Suppressor macrophage treated with lipopolysaccharide for 1 hour (primary cell): ENCODE measurements at regions not wholly inside any gene's neighbourhood (a gene's known extent, or its start where the extent isn't known, plus 50 kb on each side); places are given as distances from the start of the nearest gene placed in this dataset.
"Not testable (repeated sequence)": the region's sequence is repeated elsewhere in the genome, so short reads cannot be mapped to it uniquely, and the experiment has no call there.

Experiments
- DNase-seq, 3 donors: peaks; one replicate each; pipeline ENCODE4 v3.0.0-alpha.2; 2020 to 2022

DNA sequence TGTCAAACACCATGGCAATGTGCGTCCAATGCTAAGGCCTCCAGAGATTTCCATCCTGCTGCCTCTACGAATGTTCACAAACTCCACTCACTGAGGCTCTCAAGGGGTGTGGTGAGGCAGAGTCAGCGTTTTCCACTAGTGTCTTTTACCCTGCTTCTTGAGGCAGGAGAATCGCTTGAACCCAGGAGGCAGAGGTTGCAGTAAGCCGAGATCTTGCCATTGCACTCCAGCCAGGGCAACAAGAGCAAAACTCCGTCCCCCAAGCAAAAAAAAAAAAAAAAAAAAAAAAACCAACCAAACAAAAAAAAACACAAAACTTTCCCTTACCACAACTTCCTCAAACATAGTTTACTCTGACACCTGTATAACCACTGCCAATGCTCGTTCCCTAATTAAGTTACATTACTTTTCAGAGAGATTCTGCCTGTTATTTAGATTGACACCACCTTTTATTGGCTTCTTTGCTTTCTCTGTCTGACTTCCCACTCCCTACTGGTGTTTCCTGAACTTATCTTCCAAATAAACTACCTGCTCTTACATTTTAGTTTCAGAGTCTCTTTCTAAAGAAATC lies 102.1 kb upstream of the ZNF746 start:
- peak in 2 of 3 donors; percentile 21 to 22 for DNase-seq

DNA sequence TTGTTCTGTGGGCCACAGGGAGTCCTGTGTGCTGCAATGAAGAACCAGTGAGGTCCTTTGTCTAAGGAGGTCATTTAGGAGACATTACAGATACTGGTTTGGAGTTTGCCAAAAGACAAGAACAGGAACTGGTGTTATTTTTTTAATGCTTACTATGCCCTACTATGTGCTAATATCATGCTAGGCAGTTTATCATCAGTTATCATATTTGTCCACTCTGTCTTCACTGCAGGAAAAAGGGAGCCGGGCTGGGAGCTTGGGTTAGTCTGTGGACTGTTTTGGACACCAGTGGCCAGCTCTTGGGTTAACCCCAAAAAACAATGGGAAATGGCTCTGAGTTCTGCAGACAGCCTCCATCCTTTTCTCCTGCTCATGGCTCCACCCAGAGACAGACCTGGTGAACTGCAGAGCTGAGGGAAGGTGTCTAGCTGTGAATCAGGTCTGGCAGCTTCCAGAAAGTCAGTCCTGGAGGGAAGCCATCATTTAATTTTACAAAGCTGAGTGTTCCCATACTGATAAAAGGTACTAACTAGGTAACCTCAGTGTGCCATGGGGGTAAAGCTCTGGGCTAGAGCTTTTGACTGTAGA lies 101.2 kb upstream of the ZNF746 start:
- peak in 2 of 3 donors; percentile 22 to 25 for DNase-seq

DNA sequence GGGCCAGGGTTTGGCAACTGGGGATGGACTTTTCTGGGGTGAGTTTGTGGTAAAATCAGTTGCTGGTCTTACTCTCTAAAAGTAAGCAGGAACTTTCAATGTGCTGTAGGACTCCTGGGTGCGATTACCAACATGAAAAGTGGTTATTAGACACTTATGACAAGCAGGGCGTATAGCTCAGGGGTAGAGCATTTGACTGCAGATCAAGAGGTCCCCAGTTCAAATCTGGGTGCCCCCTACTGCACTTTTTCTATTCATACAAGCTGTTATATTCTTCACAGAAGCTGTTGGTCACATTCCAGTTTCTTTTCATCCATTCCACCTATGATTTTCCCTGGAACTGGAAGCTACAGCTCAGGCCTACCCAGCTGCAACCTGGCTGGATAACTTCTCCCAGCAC lies 100.2 kb upstream of the ZNF746 start:
- DNase-seq, result not testable (repeated sequence)

DNA sequence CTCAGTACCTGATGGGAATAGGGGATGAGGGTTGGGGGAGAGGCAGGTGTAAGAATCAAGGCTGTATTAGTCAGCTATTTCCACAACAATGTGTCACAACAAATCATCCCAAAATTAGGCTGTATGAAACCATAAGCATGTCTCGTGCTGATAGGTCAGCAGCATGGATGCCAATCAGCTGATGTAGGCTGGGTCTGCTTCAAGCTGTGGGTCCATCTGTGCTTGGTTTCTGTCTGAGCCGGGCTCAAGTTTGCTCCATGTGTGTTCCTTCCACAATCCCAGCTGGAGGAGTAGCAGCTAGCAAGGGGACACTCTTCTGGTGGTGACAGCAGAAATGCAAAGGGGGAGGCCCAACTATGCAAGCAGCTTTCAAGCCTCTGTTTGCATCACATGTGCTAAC lies 97.9 kb upstream of the ZNF746 start:
- DNase-seq, result no peak

DNA sequence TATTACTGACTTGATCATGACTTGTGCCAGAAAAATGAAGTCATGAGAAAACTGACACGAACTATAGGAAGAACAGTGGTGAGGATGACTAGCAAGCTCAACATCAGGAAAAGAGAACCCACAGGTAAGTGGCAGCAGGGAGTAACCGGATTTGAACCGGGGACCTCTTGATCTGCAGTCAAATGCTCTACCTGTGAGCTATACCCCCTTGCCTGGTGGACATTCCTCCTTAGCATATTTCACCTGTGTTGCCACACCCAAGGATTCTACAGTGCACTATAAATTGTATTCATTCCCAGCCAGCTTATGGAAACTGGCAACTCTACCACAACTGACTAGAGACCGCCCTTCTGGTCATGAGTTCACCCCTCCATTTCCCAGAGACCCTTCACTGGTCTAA lies 97.5 kb upstream of the ZNF746 start:
- no peak for DNase-seq

DNA sequence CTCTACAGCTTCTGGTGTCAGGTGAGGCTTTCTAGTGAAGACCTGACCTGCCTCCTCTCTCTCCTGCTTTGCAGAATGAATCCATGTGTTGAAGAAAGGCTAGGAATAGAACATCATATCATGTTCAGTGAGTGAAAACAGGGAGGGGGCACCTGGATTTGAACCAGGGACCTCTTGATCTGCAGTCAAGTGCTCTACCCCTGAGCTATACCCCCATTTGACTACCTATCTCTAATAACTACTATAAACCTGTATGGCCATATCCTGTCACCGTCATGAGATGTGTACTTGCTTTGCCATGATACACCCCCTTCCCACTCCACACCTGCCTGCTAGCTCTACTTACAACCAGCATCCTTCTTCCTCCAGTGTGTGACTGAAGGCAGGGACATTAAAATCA lies 91.3 kb upstream of the ZNF746 start:
- DNase-seq, result no peak

DNA sequence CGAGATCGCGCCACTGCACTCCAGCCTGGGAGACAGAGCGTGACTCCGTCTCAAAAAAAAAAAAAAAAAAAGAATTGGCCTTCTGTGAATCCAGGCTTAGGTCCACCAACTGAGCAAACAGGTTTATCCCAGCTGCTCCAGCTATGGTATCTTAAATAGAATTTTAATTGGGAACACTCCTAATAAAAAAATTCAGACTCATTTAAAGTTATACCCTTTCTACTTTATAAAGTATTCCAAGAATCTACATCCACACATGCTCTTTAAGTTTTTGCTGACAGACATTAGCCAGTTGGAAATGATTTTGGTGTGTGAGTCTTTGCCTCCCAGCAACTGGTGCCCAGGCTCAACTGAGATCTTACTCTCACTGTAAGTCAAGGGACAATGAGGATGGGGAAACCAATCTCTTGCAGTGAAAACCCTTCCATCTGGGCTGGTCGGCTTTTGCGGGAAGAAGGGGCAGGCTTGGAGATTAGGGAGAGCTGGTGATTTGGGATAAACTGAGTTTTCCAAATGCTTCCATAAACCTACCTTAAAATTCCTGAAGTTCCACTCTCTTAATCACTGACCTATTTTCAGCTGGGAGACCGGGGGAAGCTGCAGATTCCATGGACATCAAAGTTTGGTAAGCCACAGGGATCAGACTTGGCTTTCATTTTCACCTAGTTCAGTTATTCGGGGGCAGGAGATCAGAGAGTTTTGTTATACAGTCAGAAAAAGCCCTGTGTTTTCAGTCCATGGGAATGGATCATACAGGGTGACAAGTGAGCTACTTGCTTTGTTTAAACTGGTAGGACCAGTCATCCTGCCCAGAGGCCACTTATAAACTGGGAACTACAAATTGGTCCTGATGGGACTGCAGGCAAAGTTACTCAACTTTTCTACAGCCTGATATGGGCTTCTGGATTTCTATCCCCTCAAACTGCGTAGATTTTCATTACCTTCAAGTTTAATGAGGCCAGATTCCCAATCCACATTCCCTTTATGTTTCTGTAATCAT lies 89.3 kb upstream of the ZNF746 start:
- DNase-seq, result no peak

DNA sequence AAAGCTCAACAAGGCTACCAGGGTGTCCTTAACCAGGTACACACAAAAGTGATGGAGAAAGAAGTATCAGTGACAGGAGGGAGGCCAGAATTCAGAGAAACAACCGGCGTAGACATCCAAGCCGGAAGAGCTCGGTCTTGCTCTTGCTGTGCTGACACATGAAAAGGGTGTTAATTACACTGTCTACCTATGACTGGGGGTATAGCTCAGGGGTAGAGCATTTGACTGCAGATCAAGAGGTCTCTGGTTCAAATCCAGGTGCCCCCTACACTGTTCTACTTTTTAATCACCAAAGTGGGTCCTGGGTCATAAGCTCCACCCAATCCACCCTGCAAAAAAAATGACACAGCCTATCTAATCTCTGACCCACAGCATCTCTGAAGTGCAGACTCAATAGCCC lies 86.9 kb upstream of the ZNF746 start:
- no peak for DNase-seq

DNA sequence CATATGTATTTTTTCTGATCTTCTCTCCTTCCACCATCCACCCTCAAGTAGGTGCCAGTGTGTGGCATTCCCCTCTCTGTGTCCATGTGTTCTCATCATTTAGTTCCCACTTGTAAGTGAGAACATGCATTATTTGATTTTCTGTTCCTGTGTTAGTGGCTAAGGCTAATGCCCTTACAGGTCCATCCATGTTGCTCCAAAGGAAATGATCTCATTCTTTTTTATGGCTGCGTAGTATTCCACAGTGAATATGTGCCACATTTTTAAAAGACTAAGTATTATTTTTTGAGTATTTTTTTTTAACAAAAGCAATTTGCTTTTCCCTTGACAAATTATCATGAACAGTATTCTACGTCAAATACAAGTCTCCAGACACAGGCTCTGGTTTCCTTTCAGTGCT lies 86.4 kb upstream of the ZNF746 start:
- no peak for DNase-seq

DNA sequence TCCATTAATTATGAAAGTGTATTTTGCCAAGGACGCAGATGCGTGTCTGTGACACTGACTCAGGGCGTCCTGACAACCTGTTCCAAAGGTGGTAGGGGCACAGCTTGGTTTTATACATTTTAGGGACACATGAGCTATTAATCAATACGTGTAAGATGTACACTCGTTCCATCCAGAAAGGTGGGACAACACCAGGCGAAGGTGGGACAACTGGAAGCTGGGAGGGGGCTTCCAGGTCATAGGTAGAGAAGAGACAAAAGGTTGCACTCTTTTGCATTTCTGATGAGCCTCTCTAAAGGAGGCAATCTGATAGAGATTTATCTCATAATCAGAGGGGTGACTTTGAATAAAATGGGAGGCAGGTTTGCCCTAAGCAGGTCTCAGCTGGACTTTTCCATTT lies 82.7 kb upstream of the ZNF746 start:
- DNase-seq, result no peak

DNA sequence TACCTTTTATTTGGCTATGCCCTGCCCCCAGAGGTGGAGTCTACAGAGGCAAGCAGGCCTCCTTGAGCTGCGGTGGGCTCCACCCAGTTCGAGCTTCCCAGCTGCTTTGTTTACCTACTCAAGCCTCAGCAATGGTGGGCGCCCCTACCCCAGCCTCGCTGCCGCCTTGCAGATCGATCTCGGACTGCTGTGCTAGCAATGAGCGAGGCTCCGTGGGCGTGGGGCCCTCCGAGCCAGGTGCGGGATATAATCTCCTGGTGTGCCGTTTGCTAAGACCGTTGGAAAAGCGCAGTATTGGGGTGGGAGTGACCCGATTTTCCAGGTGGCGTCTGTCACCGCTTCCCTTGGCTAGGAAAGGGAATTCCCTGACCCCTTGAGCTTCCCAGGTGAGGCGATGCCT lies 81.8 kb upstream of the ZNF746 start:
- DNase-seq, result not testable (repeated sequence)

DNA sequence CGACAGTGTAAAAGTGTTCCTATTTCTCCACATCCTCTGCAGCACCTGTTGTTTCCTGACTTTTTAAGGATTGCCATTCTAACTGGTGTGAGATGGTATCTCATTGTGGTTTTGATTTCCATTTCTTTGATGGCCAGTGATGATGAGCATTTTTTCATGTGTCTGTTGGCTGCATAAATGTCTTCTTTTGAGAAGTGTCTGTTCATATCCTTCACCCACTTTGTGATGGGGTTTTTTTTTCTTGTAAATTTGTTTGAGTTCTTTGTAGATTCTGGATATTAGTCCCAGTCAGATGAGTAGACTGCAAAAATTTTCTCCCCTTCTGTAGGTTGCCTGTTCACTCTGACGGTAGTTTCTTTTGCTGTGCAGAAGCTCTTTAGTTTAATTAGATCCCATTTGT lies 76.8 kb upstream of the ZNF746 start:
- DNase-seq, result not testable (repeated sequence)

DNA sequence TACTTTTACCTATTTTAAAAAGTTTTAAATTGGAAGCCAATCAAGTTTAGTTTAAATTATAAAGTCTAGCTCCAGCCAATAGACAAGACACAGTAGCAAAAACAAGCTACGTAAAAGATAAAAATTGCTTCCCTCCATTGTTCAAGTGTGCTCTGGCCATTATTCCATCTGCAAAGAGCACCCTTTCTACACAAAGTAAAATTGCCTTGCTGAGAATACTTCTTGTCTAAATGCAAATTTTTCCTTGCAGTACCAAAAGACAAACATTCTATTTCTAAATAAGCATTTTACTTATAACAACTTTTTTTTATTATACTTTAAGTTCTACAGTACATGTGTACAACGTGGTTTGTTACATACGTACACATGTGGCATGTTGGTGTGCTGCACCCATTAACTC lies 75.9 kb upstream of the ZNF746 start:
- peak in 2 of 3 donors; percentile 7 to 22 for DNase-seq

DNA sequence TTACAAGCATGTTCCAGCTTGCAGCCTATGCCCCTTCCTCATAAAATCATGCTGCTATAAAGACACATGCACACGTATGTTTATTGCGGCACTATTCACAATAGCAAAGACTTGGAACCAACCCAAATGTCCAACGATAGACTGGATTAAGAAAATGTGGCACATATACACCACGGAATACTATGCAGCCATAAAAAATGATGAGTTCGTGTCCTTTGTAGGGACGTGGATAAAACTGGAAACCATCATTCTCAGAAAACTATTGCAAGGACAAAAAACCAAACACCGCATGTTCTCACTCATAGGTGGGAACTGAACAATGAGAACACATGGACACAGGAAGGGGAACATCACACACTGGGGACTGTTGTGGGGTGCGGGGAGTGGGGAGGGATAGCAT lies 75.3 kb upstream of the ZNF746 start:
- DNase-seq, result not testable (repeated sequence)

DNA sequence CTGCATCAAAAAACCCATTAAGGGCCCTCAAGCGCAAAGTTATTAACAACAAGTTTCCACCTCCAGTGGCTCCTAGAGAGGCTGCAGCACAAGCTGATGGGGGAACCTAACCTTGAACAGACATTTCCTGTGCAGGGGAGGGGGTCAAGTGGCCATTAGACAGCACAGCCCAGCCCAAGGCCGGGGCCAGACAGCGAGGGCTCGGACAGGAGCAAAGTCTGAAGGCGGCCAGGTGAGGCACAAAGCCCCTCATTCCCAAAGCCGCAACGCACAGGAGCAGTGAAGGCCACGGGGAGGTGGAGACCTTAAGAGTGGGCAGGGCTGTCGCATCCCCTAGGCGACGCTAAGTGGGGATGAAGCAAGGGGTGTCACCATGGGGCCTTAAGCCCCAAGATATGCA lies 73.2 kb upstream of the ZNF746 start:
- DNase-seq, result no peak

DNA sequence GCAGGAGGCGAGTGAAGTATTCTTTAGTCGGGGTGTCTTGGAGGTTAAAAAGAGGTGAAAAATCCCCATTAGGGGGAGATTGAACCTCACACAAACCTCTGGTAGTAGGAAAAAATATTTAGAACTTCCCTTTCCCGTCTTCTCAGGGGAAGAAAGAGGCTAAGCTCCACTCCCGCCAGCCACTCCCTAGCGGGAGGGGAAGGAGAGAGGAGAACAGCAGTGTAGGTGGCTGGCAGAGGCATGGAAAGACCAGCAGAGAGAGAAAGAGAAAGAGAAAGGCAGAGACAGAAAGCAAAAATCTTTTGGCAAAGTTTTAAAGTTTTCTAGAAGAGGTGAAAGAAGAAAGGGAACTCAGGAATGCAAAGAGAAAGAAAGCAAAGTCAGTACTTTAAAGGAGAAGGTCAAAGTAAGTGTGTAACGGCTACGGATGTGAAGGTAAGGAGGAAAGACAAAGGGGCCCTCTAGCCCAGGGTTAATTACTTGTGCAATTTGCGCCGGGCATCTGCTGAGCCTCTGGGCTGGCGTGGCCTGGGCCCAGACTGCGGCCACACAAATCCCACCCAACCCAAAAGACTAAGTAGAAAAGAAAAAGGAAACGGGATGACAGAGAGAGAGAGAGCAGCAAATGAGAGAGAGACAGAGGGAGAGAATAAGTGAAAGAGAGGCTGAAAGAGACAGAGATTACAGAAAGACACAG lies 72.3 kb upstream of the ZNF746 start:
- DNase-seq, result no peak

DNA sequence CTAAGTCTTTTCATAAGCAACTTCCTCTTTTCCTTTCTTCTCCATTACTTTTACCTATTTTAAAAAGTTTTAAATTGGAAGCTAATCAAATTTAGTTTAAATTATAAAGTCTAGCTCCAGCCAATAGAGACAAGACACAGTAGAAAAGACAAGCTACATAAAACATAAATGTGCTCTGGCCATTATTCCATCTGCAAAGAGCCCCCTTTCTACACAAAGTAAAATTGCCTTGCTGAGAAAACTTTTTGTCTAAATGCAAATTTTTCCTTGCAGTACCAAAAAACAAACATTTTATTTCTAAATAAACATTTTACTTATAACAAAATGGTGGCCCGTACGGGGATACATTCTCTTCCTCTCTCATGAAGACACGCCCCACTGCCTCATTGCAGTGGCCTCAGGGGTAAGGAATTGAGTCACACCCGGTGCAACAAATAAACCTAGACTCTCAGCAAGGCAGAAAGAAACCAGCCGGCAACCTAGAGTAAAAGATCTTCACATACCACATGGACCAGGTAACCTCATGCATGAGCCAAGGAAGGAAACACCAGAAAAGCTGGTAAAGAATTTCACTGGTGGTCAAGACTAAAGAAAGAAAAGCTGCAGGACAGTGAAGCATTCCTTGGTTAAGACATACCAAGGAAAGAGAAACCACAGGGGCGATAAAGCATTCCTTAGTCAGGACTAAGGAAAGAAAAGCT lies 71.6 kb upstream of the ZNF746 start:
- DNase-seq, result no peak

DNA sequence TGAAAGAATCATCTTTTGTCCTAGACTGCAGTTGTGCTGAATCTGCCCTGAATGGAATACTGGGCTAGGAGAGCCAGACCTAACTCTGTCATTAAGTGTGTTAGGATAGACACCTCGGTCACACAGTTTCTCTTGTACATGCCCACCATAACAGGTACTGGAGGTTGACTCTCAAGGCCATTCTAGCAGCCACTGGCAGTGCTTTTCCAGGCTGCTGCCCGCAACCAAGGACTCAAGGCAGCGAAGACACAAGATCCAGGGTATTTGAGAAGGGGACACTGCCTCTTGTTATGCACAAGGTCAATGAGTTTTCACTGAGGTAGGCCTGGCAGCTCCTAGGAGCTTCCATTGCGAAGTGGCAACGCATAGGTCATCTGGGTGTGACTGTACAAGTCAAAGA lies 70.6 kb upstream of the ZNF746 start:
- DNase-seq, result no peak

DNA sequence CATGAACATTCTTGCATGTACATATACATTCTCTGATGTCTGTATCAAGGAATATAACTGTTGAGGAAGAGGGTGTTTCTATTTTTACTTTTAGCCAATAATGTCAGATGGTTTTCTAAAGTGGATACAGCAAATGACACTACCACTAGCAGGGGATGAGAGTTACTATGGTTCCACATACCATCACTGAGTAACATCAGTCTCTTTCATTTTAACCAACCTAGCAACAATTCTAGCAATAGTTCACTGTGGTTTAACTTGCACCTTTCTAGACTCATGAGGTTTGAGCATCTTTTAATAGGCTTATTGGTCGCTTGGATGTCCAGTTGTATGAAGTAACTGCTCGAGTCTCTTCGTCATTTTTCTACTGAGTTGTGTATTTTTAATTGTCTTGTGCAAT lies 68.5 kb upstream of the ZNF746 start:
- DNase-seq, result no peak

DNA sequence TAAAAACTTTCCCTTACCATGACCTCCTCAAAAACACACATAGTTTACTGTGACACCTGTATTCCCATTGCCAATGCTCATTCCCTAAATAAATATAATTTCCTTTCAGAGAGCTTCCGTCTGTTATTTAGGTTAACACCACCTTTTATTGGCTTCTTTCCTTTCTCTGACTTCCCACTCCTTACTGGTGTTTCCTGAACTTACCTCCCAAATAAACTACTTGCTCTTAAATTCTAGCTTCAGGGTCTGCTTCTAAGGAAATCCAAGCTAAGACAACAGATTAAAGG lies 67.4 kb upstream of the ZNF746 start:
- DNase-seq, result no peak

DNA sequence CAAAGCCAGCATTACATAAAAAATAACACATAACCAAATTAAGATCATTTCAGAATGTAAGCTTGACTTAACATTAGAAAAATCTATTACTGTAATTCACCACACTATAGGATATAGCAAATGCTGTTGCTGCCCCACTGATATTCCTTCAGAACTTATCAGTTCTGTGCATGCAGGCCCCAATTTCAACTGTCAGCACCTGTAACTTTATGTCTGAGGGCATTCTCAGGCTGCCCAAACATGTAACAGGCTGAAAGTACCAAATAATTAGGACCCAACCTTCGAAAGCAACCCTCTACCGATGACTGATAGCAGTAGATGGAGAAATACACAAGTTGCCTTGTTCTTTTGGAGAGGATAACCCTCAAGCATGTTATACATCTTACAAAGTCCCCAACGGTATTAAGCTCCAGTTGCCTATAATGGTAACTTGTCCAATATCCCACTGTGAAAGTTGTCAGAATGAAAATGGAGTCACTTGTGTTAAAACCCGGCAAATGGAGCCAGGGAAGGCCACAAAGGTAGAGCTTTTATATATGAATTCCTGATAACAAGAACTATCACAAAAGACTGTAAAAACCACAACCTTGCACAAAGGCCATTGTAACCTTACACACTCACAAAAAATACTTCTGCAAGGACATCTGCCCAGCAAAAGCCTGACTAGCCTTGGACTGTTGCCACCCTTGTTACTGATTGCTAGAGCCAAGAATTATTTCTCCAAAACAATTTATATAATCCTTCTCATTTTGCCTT lies 66.9 kb upstream of the ZNF746 start:
- DNase-seq, result no peak

DNA sequence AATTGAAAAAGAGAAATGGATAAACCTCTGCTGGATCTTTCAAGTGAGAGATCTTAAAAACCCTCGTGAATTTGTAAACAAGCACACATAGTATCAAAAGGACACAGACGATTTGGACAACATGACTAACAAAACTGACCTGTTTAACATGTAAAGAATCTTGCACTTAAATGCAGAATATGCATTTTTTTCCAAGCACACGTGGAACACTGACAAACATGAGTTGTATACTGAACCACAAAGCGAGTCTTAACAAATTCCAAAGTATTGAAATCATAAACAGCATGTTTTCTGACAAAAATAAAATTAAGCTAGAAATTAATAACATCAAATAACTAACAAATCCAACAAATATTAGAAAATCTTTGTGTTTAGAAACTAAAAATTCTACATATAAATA lies 65.0 kb upstream of the ZNF746 start:
- DNase-seq, result no peak
